ENCODE measurements at regions not wholly inside any gene's neighbourhood (a gene's known extent, or its start where the extent isn't known, plus 50 kb on each side); places are given as distances from the start of the nearest gene placed in this dataset.

- no peak for DNase-seq (ENCODE audit: low read depth, low spot score)
- Histone ChIP-seq H2AFZ (ENCODE audit: low read depth, low read length) (no peak overlapping the region), H3K4me1 (ENCODE audit: control insufficient read depth, extremely low read depth, insufficient read depth, low read length) (no peaks in the 10 kb centered on the region), H3K27me3 (ENCODE audit: control insufficient read depth in 2 of 2, insufficient read depth in 2 of 2, low read length in 2 of 2) (no peaks in the 10 kb centered on the region), H3K79me2 (ENCODE audit: control insufficient read depth, insufficient read depth, low read length) (no peaks in the 10 kb centered on the region), H3K4me3 (replicated peaks in 1 of 3; ENCODE audit: insufficient read depth in 1 of 3, low read depth in 1 of 3, low read length in 3 of 3) (no peak overlapping the region), H3K9ac (replicated peaks; ENCODE audit: extremely low read depth, insufficient read depth, low read length) (no peak overlapping the region), H3K9me3 (replicated peaks; ENCODE audit: control insufficient read depth, insufficient read depth, low read length) (no peaks in the 10 kb centered on the region), H3K36me3 (ENCODE audit: control insufficient read depth in 2 of 2, extremely low read depth in 1 of 2, insufficient read depth in 2 of 2, low read length in 2 of 2) (no peaks in the 10 kb centered on the region), H3K27ac (ENCODE audit: insufficient read depth, low read depth, low read length) (no peak overlapping the region), H3K9me1 (replicated peaks; ENCODE audit: control insufficient read depth, extremely low read depth, insufficient read depth, low read length) (no peaks in the 10 kb centered on the region), H4K20me1 (replicated peaks; ENCODE audit: control insufficient read depth, extremely low read depth, insufficient read depth, low read length) (no peaks in the 10 kb centered on the region), H3K4me2 (ENCODE audit: insufficient read depth, low read length) (no peak overlapping the region)
- FAIRE-seq = no peak
- ChIA-PET CTCF (no interaction called here), POLR2A (no interaction called here)
- dilution Hi-C loops (cut with MboI; ENCODE audit: extremely low pct_ligation_motif_present, low sequenced_read_pairs) (no loop called here), intact Hi-C loops (cut with micrococcal nuclease) (no loop called here)
- BruUV-seq (replicated peaks) = no TSS peak
- TF ChIP-seq EZH2 (IDR thresholded peaks at IDR 0.05; ENCODE audit: borderline replicate concordance, low read depth, low read length, severe bottlenecking) (no peak), POLR2AphosphoS5 (IDR thresholded peaks at IDR 0.05; ENCODE audit: insufficient read depth, low read depth, low read length) (no peak), MYC (IDR thresholded peaks at IDR 0.05; ENCODE audit: low read depth, low read length) (no peak), GATA2 (IDR thresholded peaks at IDR 0.05; ENCODE audit: insufficient read depth, insufficient read length, low read depth, low read length) (no peak), POLR2A (IDR thresholded peaks at IDR 0.05; ENCODE audit: low read depth, low read length) (no peak), FOS (IDR thresholded peaks at IDR 0.05; ENCODE audit: borderline replicate concordance, insufficient read depth, low read length) (no peak), CTCF (IDR thresholded peaks at IDR 0.05; ENCODE audit: extremely low read depth in 1 of 2, insufficient read depth in 1 of 2, low read depth in 1 of 2, low read length in 2 of 2) (no peak), JUN (IDR thresholded peaks at IDR 0.05; ENCODE audit: borderline replicate concordance, insufficient read depth, insufficient read length, low read depth) (no peak), MAX (IDR thresholded peaks at IDR 0.05; ENCODE audit: insufficient read depth, insufficient read length) (no peak)
Measured at GRCh38 chr5:4758550-4758949, 381.6 kb upstream of the ADAMTS16 start.
